Midbrain (tissue), 1 donor: ENCODE measurements at regions not wholly inside any gene's neighbourhood (a gene's known extent, or its start where the extent isn't known, plus 50 kb on each side); places are given as distances from the start of the nearest gene placed in this dataset.
"Not testable (repeated sequence)": the region's sequence is repeated elsewhere in the genome, so short reads cannot be mapped to it uniquely, and the experiment has no call there.

Source experiments
- DNase-seq: peaks from one replicate; lab custom pipeline; 2025; lab: John Stamatoyannopoulos, UW

DNA sequence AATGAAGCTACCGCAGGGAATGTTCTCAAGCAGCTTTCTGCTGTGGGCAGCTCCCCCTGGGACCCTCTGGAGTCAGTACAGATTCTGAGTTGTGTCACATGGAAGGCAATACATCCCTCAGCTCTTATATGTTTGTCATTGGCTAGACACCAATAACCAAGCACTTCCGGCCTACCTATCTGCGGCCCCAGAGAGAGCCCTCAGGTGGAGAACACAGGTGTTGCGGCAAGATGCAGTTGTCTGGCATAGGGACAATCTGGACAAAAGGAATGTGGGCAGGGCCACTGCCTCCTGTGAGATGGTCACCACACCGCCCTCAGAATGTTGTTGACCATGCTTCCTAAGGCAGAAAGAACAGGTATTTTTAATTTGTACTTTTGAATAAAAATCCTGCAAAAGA, 118.7 kb downstream of the BRMS1L start:
- DNase-seq = no peak

DNA sequence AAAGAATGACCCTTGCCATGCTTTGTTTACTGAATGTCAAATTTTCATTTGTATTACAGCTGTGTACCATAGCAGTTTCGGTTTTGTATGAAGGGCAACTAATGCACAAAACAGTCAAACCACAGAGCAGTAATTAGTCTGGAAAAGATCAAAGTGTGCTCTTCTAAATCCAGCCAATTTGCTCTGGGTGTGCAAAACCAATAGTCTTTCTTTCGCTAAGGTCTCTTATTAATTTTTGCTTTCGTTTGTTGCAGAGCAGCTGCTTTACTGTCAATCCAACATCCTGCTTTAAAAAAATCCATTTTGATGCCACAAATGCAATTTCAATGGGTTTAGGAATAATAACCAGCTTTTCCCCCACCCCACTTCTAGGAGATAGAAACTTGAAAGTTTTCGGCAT, 114.2 kb downstream of the BRMS1L start:
- no peak for DNase-seq

DNA sequence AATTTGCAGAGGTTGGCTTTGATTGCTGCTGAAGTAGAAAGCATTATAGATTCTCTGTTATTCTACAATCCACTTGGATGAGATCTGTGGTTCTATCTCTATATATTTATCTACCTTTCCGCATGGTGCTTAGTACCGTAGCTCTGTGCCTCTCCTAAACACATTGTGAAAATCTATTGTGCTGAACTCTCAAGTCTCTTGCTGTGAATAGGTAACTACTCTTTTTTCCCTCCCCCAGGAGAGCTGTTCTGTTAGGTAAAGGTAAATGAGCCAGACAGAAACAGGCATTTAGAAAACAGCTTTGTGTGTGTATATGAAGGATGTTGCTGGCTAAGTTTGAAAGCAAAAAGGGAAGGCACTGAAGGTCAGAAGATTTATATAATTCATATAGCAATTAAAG, 112.6 kb downstream of the BRMS1L start:
- DNase-seq = no peak

DNA sequence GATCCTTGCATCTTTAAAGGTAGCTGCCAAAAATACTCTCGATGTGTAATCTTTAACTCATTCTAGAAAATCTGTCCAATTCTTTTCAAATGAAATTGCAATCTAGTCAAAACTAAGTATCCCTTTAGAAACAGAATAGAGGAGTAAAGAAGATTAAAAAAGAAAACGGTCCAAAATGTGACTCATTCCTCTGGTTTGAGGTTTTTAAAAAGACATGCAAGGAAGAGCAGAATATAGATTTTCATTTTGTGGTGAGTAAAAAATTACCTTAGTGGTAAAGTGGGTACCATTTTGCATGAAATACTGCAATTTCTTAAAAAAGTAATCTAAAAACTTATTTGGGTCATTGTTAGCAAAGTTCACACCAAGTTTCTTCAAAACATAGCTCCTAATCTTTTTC, 108.4 kb downstream of the BRMS1L start:
- DNase-seq = no peak

DNA sequence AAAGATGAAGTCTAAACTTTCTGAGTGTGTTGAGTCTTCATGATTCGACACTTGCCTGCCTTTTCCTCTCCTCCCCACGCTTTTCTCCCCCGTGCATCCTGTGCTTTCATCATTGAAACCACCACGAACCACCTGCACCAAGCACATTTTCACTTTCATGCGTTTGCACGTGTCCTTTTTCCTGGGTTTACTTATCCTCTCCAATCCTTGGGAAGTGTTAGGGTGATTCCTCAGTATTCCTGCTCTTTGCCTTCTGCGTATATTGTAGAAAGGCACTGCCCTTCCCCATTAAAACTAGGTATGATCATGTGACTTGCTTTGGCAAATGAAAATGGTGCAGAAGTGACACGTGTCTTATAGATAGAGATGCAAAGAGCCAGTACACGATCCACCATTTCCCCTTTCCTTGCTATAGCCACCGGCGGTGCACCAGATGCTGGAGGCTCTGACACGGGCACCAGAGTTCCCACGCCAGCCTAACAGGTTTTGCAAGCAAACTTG, 106.6 kb downstream of the BRMS1L start:
- no peak for DNase-seq

DNA sequence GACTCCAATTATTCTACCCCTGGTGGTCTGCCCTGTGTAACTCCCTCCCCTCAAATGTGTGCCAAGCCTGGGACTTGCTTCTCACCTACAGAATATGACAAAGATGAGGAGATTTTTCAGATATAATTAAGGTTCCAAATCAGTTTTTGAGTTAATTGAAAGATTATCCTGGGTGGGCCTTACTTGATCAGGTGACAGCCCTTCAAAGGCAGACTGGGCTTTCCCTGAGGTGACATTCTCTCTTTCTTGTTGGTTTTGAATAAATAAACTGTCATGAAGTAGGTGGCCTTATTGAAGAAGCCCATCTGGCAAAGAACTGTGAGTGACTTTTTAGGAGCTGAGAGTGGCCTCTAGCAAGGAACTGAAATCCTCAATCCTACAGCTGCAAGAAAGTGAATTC, 106.0 kb downstream of the BRMS1L start:
- no peak for DNase-seq

DNA sequence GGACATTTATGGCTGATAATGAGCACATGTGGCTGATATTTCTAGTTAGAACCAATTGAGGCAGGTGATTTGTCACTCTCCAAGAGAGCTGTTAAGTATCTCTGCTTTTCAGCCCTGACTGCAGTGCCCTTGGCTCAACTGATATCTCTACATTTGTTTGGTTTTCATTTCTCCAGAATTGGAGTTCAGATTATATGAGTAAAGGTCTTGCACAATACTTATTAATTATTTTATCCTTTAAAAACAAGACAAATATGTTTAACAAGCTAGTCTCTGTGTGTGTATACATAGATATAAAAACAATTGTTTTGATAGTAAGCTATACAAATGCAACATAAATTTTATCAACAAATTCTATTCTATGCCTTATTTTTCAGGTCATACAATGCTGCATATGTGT, 105.2 kb downstream of the BRMS1L start:
- DNase-seq = no peak

DNA sequence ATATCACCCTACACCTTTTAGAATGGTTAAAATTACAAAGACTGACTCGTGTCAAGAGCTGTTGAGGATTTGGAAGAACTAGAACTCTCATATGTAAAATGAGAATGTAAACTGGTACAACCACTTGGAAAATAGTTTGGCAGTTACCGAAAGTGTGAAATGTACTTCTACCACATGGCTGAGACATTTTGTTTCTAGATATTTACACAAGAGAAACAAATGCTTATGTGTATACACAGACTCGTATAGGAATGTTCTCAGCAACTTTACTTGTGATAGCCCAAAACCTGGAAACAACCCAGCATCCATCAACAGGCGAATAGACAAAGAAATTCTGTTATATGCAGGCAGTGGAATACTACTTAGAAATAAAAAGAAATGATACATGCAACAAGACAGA, 103.0 kb downstream of the BRMS1L start:
- no peak for DNase-seq

DNA sequence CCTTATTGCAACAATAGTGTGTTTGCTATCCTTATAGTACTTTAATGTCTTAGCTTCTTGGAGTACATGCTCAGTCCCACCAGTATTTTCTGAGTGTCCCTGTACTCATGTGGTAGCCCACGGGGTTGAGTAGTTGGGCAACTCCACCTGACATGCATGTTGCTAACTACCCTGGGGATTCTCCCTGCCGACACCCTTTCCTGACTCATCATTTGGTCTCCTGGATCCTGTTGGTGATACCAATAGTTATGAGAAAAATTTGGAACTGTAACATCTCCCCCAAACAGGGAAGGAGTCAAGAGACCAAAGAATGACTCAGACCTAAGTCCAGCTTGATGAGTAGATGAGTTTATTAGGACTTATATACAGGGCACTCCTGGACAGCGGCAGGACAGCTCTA, 101.6 kb downstream of the BRMS1L start:
- no peak for DNase-seq

DNA sequence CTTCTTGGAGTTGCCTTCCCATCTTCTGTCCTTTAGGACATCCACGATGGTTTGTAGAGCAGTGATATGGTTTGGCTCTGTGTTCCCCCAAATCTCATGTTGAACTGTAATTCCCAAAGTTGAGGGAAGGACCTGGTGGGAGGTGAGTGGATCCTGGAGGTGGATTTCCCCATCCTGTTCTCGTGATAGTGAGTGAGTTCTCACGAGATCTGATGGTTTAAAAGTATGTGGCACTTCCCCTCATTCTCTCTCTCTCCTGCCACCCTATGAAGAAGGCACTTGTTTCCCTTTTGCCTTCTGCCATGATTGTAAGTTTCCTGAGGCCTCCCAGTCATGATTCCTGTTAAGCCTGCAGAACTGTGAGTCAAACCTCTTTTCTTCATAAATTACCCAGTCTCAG, 99.2 kb downstream of the BRMS1L start:
- no peak for DNase-seq

DNA sequence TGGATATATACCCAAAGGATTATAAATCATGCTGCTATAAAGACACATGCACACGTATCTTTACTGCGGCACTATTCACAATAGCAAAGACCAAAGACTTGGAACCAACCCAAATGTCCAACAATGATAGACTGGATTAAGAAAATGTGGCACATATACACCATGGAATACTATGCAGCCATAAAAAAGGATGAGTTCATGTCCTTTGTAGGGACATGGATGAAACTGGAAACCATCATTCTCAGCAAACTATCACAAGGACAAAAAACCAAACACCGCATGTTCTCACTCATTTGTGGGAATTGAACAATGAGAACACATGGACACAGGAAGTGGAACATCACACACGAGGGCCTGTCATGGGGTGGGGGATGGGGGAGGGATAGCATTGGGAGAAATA, 96.5 kb downstream of the BRMS1L start:
- not testable (repeated sequence) for DNase-seq

DNA sequence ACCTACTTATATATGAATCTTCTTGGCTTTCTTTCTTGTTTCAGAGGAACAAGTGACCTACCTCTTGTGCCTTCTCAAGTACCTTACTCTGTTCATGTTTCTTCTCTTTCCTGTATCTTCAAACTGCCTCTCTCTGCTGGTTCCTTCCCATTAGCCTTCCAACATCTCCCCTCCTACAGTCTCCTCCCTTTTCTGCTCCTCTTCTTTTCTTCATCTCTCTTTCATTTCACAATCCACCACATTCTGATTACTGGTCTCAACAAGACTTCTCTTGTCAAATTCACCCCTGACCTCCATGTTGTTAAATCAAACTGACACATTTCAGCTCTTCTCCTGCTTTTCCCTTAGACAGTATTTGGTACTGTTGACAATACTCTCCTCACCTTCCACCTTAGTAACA, 95.6 kb downstream of the BRMS1L start:
- DNase-seq = no peak
